ENCODE measurements at regions not wholly inside any gene's neighbourhood (a gene's known extent, or its start where the extent isn't known, plus 50 kb on each side); places are given as distances from the start of the nearest gene placed in this dataset.

- ChIA-PET CTCF (interaction anchor here (0.8 to 0.9 kb wide), 2 partner anchors 10 to 13 kb away, joined by 3 to 4 read pairs; no protein-coding TSS in a partner anchor), POLR2A (interaction anchor here (0.6 kb wide), 1 partner anchor 147 kb away, joined by 5 read pairs; no protein-coding TSS in a partner anchor)
- Mint-ChIP-seq H3K4me1 (peaks cover 55% of the 10 kb centered on the region), H3K36me3 (peaks cover 3% of the 10 kb centered on the region; the same call in 1 of the 2 replicates), H3K9me3 (no peaks in the 10 kb centered on the region), H3K4me3 (peak overlapping the region; percentile 30), H3K27ac (no peak overlapping the region), H3K27me3 (ENCODE audit: low read depth) (peaks cover 100% of the 10 kb centered on the region)
- TF ChIP-seq ZNF232 (CRISPR knock-in tag; IDR thresholded peaks at IDR 0.05): no peak
- no peak for TF ChIP-seq NR2C2 (CRISPR knock-in tag; IDR thresholded peaks at IDR 0.05)
- TF ChIP-seq CTCF (IDR thresholded peaks at IDR 0.05): no peak
- TF ChIP-seq TP53 (CRISPR knock-in tag; IDR thresholded peaks at IDR 0.05): no peak
- TF ChIP-seq E2F1 (CRISPR knock-in tag; IDR thresholded peaks at IDR 0.05): no peak
- TF ChIP-seq NFYB (CRISPR knock-in tag; conservative IDR thresholded peaks at IDR 0.05; ENCODE audit: low read depth): no peak
- no peak for TF ChIP-seq ZNF416 (CRISPR knock-in tag; IDR thresholded peaks at IDR 0.05)
- TF ChIP-seq GRHL2 (CRISPR knock-in tag; IDR thresholded peaks at IDR 0.05; ENCODE audit: insufficient replicate concordance, severe bottlenecking): no peak
- TF ChIP-seq ZNF121 (CRISPR knock-in tag; IDR thresholded peaks at IDR 0.05): no peak
- no peak for TF ChIP-seq ZBTB43 (CRISPR knock-in tag; IDR thresholded peaks at IDR 0.05)
- DNase-seq (ENCODE audit: low spot score) (no peak), ATAC-seq (no peak)
Observed at GRCh38 chr6:28782113-28782673, 141.6 kb downstream of the TRIM27 start.

GRCh38 chr6:28785962-28786679 lies 137.7 kb downstream of the TRIM27 start:
- Mint-ChIP-seq H3K27ac (no peak overlapping the region), H3K9me3 (no peaks in the 10 kb centered on the region), H3K4me1 (peaks cover 45% of the 10 kb centered on the region), H3K27me3 (ENCODE audit: low read depth) (peaks cover 100% of the 10 kb centered on the region), H3K36me3 (no peaks in the 10 kb centered on the region), H3K4me3 (peak overlapping the region; percentile 72)
- no peak; the same call in 1 of the 2 replicates for ATAC-seq
- TF ChIP-seq ZNF416 (CRISPR knock-in tag; IDR thresholded peaks at IDR 0.05): no peak
- TF ChIP-seq FOXK1 (CRISPR knock-in tag; IDR thresholded peaks at IDR 0.05): no peak
- no peak for TF ChIP-seq NFATC4 (CRISPR knock-in tag; IDR thresholded peaks at IDR 0.05)
- TF ChIP-seq ZNF512 (CRISPR knock-in tag; IDR thresholded peaks at IDR 0.05; ENCODE audit: borderline replicate concordance): no peak
- no peak for TF ChIP-seq MYBL2 (CRISPR knock-in tag; IDR thresholded peaks at IDR 0.05)
- no peak for TF ChIP-seq ATF1 (CRISPR knock-in tag; IDR thresholded peaks at IDR 0.05)
- TF ChIP-seq ATF6 (CRISPR knock-in tag; IDR thresholded peaks at IDR 0.05): no peak
- no peak for TF ChIP-seq PRDM15 (CRISPR knock-in tag; IDR thresholded peaks at IDR 0.05)
- CTCF ChIA-PET: interaction anchor here (0.7 to 2.6 kb wide), 5 partner anchors 10 to 51 kb away, joined by 3 to 9 read pairs (median 7); no protein-coding TSS in a partner anchor
- POLR2A ChIA-PET: interaction anchor here (0.7 kb wide), 1 partner anchor 9 kb away, joined by 3 read pairs; no protein-coding TSS in a partner anchor
- no peak for DNase-seq (ENCODE audit: low spot score)

Data from WTC11 (cell line).